Endothelial cell (in vitro differentiated cells): ENCODE measurements at regions not wholly inside any gene's neighbourhood (a gene's known extent, or its start where the extent isn't known, plus 50 kb on each side); places are given as distances from the start of the nearest gene placed in this dataset.

Experiments used
- DNase-seq: peaks from one replicate; pipeline ENCODE4 v3.0.0; 2021; ENCODE audit warnings: low spot score
- H3K27ac Mint-ChIP-seq: one replicate; pipeline ENCODE4 v1.8.0; 2021; ENCODE audit warnings: mixed read lengths, inconsistent platforms; ENCODE audit not compliant: unreplicated experiment
- H3K27me3 Mint-ChIP-seq: one replicate; pipeline ENCODE4 v1.8.0; 2021; ENCODE audit warnings: mild to moderate bottlenecking, moderate library complexity, mixed read lengths, inconsistent platforms; ENCODE audit not compliant: unreplicated experiment
- H3K36me3 Mint-ChIP-seq: one replicate; pipeline ENCODE4 v1.8.0; 2021; ENCODE audit warnings: mild to moderate bottlenecking, low read depth, mixed read lengths, inconsistent platforms; ENCODE audit not compliant: unreplicated experiment
- H3K4me1 Mint-ChIP-seq: one replicate; pipeline ENCODE4 v1.8.0; 2021; ENCODE audit warnings: mild to moderate bottlenecking, mixed read lengths, inconsistent platforms; ENCODE audit not compliant: unreplicated experiment
- H3K4me3 Mint-ChIP-seq: one replicate; pipeline ENCODE4 v1.8.0; 2021; ENCODE audit warnings: mild to moderate bottlenecking, mixed read lengths, inconsistent platforms; ENCODE audit not compliant: unreplicated experiment
- H3K9me3 Mint-ChIP-seq: one replicate; pipeline ENCODE4 v1.8.0; 2021; ENCODE audit warnings: mixed read lengths, inconsistent platforms; ENCODE audit not compliant: unreplicated experiment
- CTCF ChIP-seq: fragments of 200-600 bp; sonication (generic); IDR thresholded peaks from one replicate; pipeline ENCODE4 v1.5.0; 2021; ENCODE audit warnings: antibody characterized with exemption; ENCODE audit not compliant: unreplicated experiment

- H3K27ac Mint-ChIP-seq = no peak overlapping the region
These were observed 205.0 kb upstream of the SASH1 start for GRCh38 chr6:148137652-148138051.

GRCh38 chr6:148138573-148138972, 204.1 kb upstream of the SASH1 start:
- Mint-ChIP-seq H3K27ac (peak overlapping the region; percentile 83), H3K9me3 (peaks cover 19% of the 10 kb centered on the region), H3K36me3 (peaks cover 14% of the 10 kb centered on the region), H3K4me3 (no peak overlapping the region), H3K27me3 (no peaks in the 10 kb centered on the region), H3K4me1 (peaks cover 12% of the 10 kb centered on the region)
- no peak for TF ChIP-seq CTCF
- DNase-seq = no peak

More at GRCh38 chr6:148137652-148138051, 205.0 kb upstream of the SASH1 start:
- peaks cover 14% of the 10 kb centered on the region for H3K36me3 Mint-ChIP-seq
- peaks cover 19% of the 10 kb centered on the region for H3K9me3 Mint-ChIP-seq
- no peak for TF ChIP-seq CTCF
- no peak overlapping the region for H3K4me3 Mint-ChIP-seq
- DNase-seq = no peak
- H3K4me1 Mint-ChIP-seq = peaks cover 12% of the 10 kb centered on the region
- no peaks in the 10 kb centered on the region for H3K27me3 Mint-ChIP-seq

- no peak for DNase-seq
- no peak for TF ChIP-seq CTCF
- peaks cover 19% of the 10 kb centered on the region for H3K9me3 Mint-ChIP-seq
- no peaks in the 10 kb centered on the region for H3K27me3 Mint-ChIP-seq
- H3K27ac Mint-ChIP-seq = no peak overlapping the region
- H3K4me3 Mint-ChIP-seq = no peak overlapping the region
- H3K36me3 Mint-ChIP-seq = peaks cover 14% of the 10 kb centered on the region
- H3K4me1 Mint-ChIP-seq = peaks cover 12% of the 10 kb centered on the region
These were observed 201.7 kb upstream of the SASH1 start for GRCh38 chr6:148140772-148141557.

GRCh38 chr6:148142821-148143220, 199.8 kb upstream of the SASH1 start:
- DNase-seq = no peak
- Mint-ChIP-seq H3K36me3 (peaks cover 8% of the 10 kb centered on the region), H3K27me3 (no peaks in the 10 kb centered on the region), H3K4me3 (no peak overlapping the region), H3K27ac (no peak overlapping the region), H3K9me3 (peaks cover 10% of the 10 kb centered on the region), H3K4me1 (peaks cover 24% of the 10 kb centered on the region)
- TF ChIP-seq CTCF = no peak

GRCh38 chr6:148143771-148144170, 198.9 kb upstream of the SASH1 start:
- no peak for TF ChIP-seq CTCF
- Mint-ChIP-seq H3K27ac (no peak overlapping the region), H3K4me3 (no peak overlapping the region), H3K36me3 (peaks cover 8% of the 10 kb centered on the region), H3K27me3 (no peaks in the 10 kb centered on the region), H3K4me1 (peaks cover 22% of the 10 kb centered on the region), H3K9me3 (peaks cover 8% of the 10 kb centered on the region)
- no peak for DNase-seq
